Thoracic aorta (tissue), 2 donors: ENCODE measurements at regions not wholly inside any gene's neighbourhood (a gene's known extent, or its start where the extent isn't known, plus 50 kb on each side); places are given as distances from the start of the nearest gene placed in this dataset.

Source experiments
- ATAC-seq: fragments of 150-250 bp; one replicate; pipeline ENCODE4 v1.8.0; 2017; ENCODE audit warnings: low read depth; ENCODE audit not compliant: insufficient number of reproducible peaks, low FRiP score
- DNase-seq: peaks from one replicate; pipeline ENCODE4 v3.0.0-alpha.2; 2020; ENCODE audit warnings: low spot score
- H3K27ac ChIP-seq, 2 donors: fragments of 200-600 bp; sonication (generic); 1 replicate in 1 of 2; 2 replicates in 1 of 2; pipeline ENCODE4 v1.5.1; 2016; ENCODE audit warnings: mild to moderate bottlenecking in 2 of 2, moderate library complexity in 2 of 2
- H3K27me3 ChIP-seq: fragments of 200-600 bp; sonication (generic); replicated peaks from 2 replicates; pipeline ENCODE4 v1.6.0; 2016; ENCODE audit warnings: mild to moderate bottlenecking; ENCODE audit not compliant: insufficient read depth
- H3K36me3 ChIP-seq: fragments of 200-600 bp; sonication (generic); one replicate; pipeline ENCODE4 v1.5.1; 2016
- H3K4me1 ChIP-seq, 2 donors: fragments of 200-600 bp; sonication (generic); 1 replicate in 1 of 2; 2 replicates in 1 of 2; pipeline versions ENCODE4 v1.5.1 to v1.6.0; 2016; ENCODE audit warnings: low read depth in 2 of 2, mild to moderate bottlenecking in 1 of 2; ENCODE audit not compliant: control insufficient read depth in 1 of 2
- H3K4me3 ChIP-seq: fragments of 200-600 bp; sonication (generic); 2 replicates; pipeline ENCODE4 v1.5.1; 2016; ENCODE audit warnings: mild to moderate bottlenecking
- H3K9me3 ChIP-seq: fragments of 200-600 bp; sonication (generic); 2 replicates; pipeline ENCODE4 v1.5.1; 2016
- TF ChIP-seq, protein P1 (sequence below): fragments of 200-600 bp; sonication (generic); IDR thresholded peaks from one replicate; pipeline ENCODE4 v1.5.1; 2019; ENCODE audit warnings: antibody characterized with exemption

DNA sequence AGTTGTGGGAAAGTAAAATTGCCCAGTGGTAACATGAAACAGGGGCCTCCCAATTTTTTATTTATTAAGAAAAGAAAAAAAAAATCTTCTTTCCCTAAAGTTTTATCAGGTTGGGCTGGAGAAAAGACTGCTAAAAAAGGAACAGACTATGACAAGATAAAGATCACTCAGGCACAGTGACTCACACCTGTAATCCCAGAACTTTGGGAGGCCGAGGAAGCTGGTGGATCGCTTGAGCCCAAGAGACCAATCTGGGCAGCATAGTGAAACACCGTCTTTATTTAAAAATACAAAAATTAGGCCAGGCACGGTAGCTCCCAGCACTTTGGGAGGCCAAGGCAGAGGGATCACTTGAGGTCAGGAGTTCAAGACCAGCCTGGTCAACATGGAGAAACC lies 312.5 kb downstream of the CETN3 start:
- H3K27ac ChIP-seq, result no peak overlapping the region
- no peaks in the 10 kb centered on the region for H3K36me3 ChIP-seq
- TF ChIP-seq, protein P1, sequence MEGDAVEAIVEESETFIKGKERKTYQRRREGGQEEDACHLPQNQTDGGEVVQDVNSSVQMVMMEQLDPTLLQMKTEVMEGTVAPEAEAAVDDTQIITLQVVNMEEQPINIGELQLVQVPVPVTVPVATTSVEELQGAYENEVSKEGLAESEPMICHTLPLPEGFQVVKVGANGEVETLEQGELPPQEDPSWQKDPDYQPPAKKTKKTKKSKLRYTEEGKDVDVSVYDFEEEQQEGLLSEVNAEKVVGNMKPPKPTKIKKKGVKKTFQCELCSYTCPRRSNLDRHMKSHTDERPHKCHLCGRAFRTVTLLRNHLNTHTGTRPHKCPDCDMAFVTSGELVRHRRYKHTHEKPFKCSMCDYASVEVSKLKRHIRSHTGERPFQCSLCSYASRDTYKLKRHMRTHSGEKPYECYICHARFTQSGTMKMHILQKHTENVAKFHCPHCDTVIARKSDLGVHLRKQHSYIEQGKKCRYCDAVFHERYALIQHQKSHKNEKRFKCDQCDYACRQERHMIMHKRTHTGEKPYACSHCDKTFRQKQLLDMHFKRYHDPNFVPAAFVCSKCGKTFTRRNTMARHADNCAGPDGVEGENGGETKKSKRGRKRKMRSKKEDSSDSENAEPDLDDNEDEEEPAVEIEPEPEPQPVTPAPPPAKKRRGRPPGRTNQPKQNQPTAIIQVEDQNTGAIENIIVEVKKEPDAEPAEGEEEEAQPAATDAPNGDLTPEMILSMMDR, result no peak
- H3K9me3 ChIP-seq, result no peaks in the 10 kb centered on the region
- no peaks in the 10 kb centered on the region for H3K27me3 ChIP-seq
- H3K4me3 ChIP-seq, result no peak overlapping the region
- ATAC-seq (no peak), DNase-seq (no peak)
- H3K4me1 ChIP-seq, result peaks cover 0 to 24% of the 10 kb centered on the region in 2 donors

- H3K4me1 ChIP-seq, result peaks cover 0 to 24% of the 10 kb centered on the region in 2 donors
- DNase-seq (no peak), ATAC-seq (no peak)
Measured at GRCh38 chr5:90096415-90097081, 313.0 kb downstream of the CETN3 start.

GRCh38 chr5:90095292-90096060 lies 314.1 kb downstream of the CETN3 start:
- Histone ChIP-seq H3K27ac (no peak overlapping the region), H3K4me1 (peaks cover 0 to 24% of the 10 kb centered on the region in 2 donors)

More at GRCh38 chr5:90096415-90097081, 313.0 kb downstream of the CETN3 start:
- H3K9me3 ChIP-seq, result no peaks in the 10 kb centered on the region
- no peaks in the 10 kb centered on the region for H3K27me3 ChIP-seq
- H3K4me3 ChIP-seq, result no peak overlapping the region
- TF ChIP-seq, protein P1, result no peak
- H3K36me3 ChIP-seq, result no peaks in the 10 kb centered on the region
- no peak overlapping the region for H3K27ac ChIP-seq

DNA sequence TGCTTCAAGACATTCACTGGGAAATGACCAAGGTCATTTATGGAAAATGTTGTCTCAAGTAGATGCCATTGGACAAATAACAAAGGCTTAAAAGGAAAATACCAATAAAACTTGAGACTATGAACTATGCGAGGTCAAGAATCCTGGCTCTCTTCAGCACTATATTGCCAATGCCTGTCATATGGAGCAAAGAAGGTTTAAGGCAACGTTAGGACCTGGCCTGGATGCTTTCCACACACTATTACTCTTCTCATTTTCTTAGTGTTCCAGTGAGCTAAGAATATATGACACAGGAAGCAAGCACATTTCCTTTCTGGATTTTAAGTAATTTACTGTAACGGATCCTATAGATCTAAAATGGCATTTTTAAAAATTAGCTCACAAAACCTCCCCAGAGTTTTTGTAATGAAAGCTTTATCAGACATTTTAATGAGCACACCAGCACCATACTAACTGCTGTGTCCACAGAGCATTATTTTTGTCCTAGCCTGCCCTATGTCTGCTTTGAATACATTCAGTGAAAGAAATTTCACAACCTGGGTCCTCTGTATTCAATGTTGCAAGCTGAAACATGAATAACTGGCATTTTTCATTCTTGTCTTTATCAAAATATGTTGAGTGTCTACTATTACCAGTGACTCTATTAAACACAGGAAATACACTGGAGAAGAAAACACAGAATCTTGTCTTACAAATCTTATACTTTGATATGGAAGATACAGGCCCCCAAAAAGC lies 315.6 kb downstream of the CETN3 start:
- ATAC-seq, result no peak
- Histone ChIP-seq H3K4me1 (peaks cover 0 to 19% of the 10 kb centered on the region in 2 donors), H3K27ac (no peak overlapping the region), H3K27me3 (no peaks in the 10 kb centered on the region), H3K9me3 (no peaks in the 10 kb centered on the region), H3K4me3 (no peak overlapping the region), H3K36me3 (no peaks in the 10 kb centered on the region)
- TF ChIP-seq, protein P1, result no peak
- no peak for DNase-seq

More at GRCh38 chr5:90095292-90096060, 314.1 kb downstream of the CETN3 start:
- Histone ChIP-seq H3K27me3 (no peaks in the 10 kb centered on the region), H3K9me3 (no peaks in the 10 kb centered on the region), H3K36me3 (no peaks in the 10 kb centered on the region), H3K4me3 (no peak overlapping the region)
- no peak for DNase-seq
- ATAC-seq, result no peak
- TF ChIP-seq, protein P1, result no peak

DNA sequence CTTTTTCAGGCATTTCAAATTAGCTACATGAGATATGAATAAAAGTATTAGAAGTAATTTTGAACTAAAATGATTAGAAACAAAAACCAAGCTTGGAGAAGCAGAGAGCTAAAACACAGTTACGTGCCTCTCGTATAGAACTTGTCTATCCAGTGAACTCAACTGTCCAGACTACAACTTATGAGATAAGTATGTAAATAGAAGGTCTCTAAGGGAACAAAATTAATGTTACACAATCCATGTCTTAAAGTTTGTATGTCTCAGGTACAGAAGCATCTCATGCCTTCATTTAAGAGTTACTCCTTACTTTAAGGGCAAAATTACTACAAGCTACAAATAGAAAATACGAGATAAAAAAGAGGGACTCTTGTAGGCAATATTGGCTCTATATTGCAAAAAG lies 316.8 kb downstream of the CETN3 start:
- TF ChIP-seq, protein P1, result no peak
- ATAC-seq, result no peak

More for the DNA sequence above, 316.8 kb downstream of the CETN3 start:
- Histone ChIP-seq H3K27me3 (no peaks in the 10 kb centered on the region), H3K4me3 (no peak overlapping the region), H3K4me1 (peaks cover 0 to 15% of the 10 kb centered on the region in 2 donors), H3K9me3 (no peaks in the 10 kb centered on the region), H3K27ac (no peak overlapping the region), H3K36me3 (no peaks in the 10 kb centered on the region)
- DNase-seq, result no peak
